Spleen (tissue), 7 donors: ENCODE measurements at regions not wholly inside any gene's neighbourhood (a gene's known extent, or its start where the extent isn't known, plus 50 kb on each side); places are given as distances from the start of the nearest gene placed in this dataset.
"Not testable (repeated sequence)": the region's sequence is repeated elsewhere in the genome, so short reads cannot be mapped to it uniquely, and the experiment has no call there.

Experiments
- POLR2AphosphoS5 ChIP-seq, 3 donors: sonication (generic); formaldehyde crosslinking; IDR thresholded peaks; one replicate each; pipeline ENCODE4 v1.5.1; 2017; ENCODE audit warnings: antibody characterized with exemption in 3 of 3
- TF ChIP-seq, protein P1 (sequence below), 11 experiments: fragments of 200-600 bp in 7 of 11; fragments of 450-650 bp in 4 of 11; sonication (generic) in 4 of 11; IDR thresholded peaks in 8 of 11; conservative IDR thresholded peaks in 3 of 11; 1 replicate in 7 of 11; 2 replicates in 4 of 11; pipeline versions ENCODE4 v1.4.0 to v1.8.0; 2016 to 2021; ENCODE audit warnings: antibody characterized with exemption in 11 of 11, inconsistent platforms in 4 of 11, mild to moderate bottlenecking in 1 of 11
- donor health status: DM: no; HTN: no; CAD: no; lungs with moderate emphysema.
- donor health status: DM: no; HTN: no; CAD: no.
- donor health status: DM: no; HTN: no; CAD: no.

GRCh38 chr4:131810565-131810964 is 1338.5 kb upstream of the PCDH10 start:
- TF ChIP-seq, protein P1, sequence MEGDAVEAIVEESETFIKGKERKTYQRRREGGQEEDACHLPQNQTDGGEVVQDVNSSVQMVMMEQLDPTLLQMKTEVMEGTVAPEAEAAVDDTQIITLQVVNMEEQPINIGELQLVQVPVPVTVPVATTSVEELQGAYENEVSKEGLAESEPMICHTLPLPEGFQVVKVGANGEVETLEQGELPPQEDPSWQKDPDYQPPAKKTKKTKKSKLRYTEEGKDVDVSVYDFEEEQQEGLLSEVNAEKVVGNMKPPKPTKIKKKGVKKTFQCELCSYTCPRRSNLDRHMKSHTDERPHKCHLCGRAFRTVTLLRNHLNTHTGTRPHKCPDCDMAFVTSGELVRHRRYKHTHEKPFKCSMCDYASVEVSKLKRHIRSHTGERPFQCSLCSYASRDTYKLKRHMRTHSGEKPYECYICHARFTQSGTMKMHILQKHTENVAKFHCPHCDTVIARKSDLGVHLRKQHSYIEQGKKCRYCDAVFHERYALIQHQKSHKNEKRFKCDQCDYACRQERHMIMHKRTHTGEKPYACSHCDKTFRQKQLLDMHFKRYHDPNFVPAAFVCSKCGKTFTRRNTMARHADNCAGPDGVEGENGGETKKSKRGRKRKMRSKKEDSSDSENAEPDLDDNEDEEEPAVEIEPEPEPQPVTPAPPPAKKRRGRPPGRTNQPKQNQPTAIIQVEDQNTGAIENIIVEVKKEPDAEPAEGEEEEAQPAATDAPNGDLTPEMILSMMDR (IDR thresholded peaks at IDR 0.05 in 8 of 11, conservative IDR thresholded peaks at IDR 0.05 in 3 of 11), result not testable (repeated sequence)
- not testable (repeated sequence) for TF ChIP-seq POLR2AphosphoS5 (IDR thresholded peaks at IDR 0.05)
